HEK293T (cell line): ENCODE measurements at regions not wholly inside any gene's neighbourhood (a gene's known extent, or its start where the extent isn't known, plus 50 kb on each side); places are given as distances from the start of the nearest gene placed in this dataset.
"Not testable (repeated sequence)": the region's sequence is repeated elsewhere in the genome, so short reads cannot be mapped to it uniquely, and the experiment has no call there.

Experiments used
- BHLHE40 ChIP-seq: fragments of 450-650 bp; IDR thresholded peaks from 2 replicates; pipeline ENCODE4 v1.6.1; 2016; ENCODE audit warnings: mild to moderate bottlenecking, moderate library complexity, borderline replicate concordance
- CTBP1 ChIP-seq: fragments of 450-650 bp; IDR thresholded peaks from 2 replicates; pipeline ENCODE4 v1.6.1; 2016; ENCODE audit warnings: borderline replicate concordance
- FOXK2 ChIP-seq: fragments of 450-650 bp; IDR thresholded peaks from 2 replicates; pipeline ENCODE4 v1.6.1; 2016; ENCODE audit warnings: mild to moderate bottlenecking
- FOXM1 ChIP-seq: fragments of 450-650 bp; IDR thresholded peaks from 2 replicates; pipeline ENCODE4 v1.6.1; 2017; ENCODE audit warnings: mild to moderate bottlenecking, borderline replicate concordance
- HDGF ChIP-seq: fragments of 450-650 bp; IDR thresholded peaks from 2 replicates; pipeline ENCODE4 v1.6.1; 2017; ENCODE audit warnings: antibody characterized with exemption, borderline replicate concordance
- LEF1 ChIP-seq: fragments of 450-650 bp; IDR thresholded peaks from 2 replicates; pipeline ENCODE4 v1.6.1; 2017; ENCODE audit warnings: mild to moderate bottlenecking, borderline replicate concordance
- PKNOX1 ChIP-seq: fragments of 450-650 bp; IDR thresholded peaks from 2 replicates; pipeline ENCODE4 v1.6.1; 2016
- SP1 ChIP-seq: fragments of 450-650 bp; IDR thresholded peaks from 2 replicates; pipeline ENCODE4 v1.6.1; 2017
- TARDBP ChIP-seq: fragments of 450-650 bp; IDR thresholded peaks from 2 replicates; pipeline ENCODE4 v1.6.1; 2016
- ZNF384 ChIP-seq: fragments of 450-650 bp; IDR thresholded peaks from 2 replicates; pipeline ENCODE4 v1.6.1; 2016

GRCh38 chr14:43067372-43067771 is 1439.7 kb downstream of the FSCB start:
- not testable (repeated sequence) for TF ChIP-seq FOXK2, PKNOX1, TARDBP, CTBP1, FOXM1, BHLHE40, LEF1, SP1, HDGF, ZNF384
